HepG2 (cell line): ENCODE measurements at regions not wholly inside any gene's neighbourhood (a gene's known extent, or its start where the extent isn't known, plus 50 kb on each side); places are given as distances from the start of the nearest gene placed in this dataset.

Experiments
- ATAC-seq: fragments of 200-7000 bp; cut with Tn5 transposase; 3 replicates; pipeline ENCODE4 v1.9.1; 2020; ENCODE audit warnings: mild to moderate bottlenecking, moderate library complexity
- BruUV-seq: library from RNA; stranded (reverse); fragments of 400-500 nt; replicated peaks from 2 replicates; lab custom pipeline; 2021; lab: Mats Ljungman, UMichigan
- CTCF ChIA-PET: fragments of 300-600 bp; formaldehyde crosslinking; extraction: SDS; loops from one replicate; lab custom pipeline; 2021; ENCODE audit warnings: low total read pairs, inconsistent platforms, low intra/inter-chr PET ratio; lab: Yijun Ruan, JAX
- POLR2A ChIA-PET: fragments of 350-600 bp; sonication (Branson Sonifier 250); formaldehyde crosslinking; loops from one replicate; lab custom pipeline; 2020; ENCODE audit warnings: antibody characterized with exemption, inconsistent platforms; lab: Yijun Ruan, JAX
- DNase-seq: peaks from one replicate; pipeline ENCODE4 v3.0.0-alpha.2; 2015; ENCODE audit warnings: low spot score
- FAIRE-seq: peaks from 3 replicates; lab custom pipeline; 2011; peaks lifted over from hg19 to GRCh38; lab: Jason Lieb, UNC
- H2AFZ ChIP-seq: one replicate; pipeline ENCODE4 v1.6.1; 2011; ENCODE audit warnings: low read length, inconsistent platforms
- H3K27ac ChIP-seq: fragments of 300-600 bp; 3 replicates; pipeline ENCODE4 v1.8.0; 2011; ENCODE audit warnings: mixed run types, mild to moderate bottlenecking, mixed read lengths, low read length, inconsistent platforms; ENCODE audit not compliant: insufficient read depth; ENCODE audit errors: extremely low read length
- H3K27me3 ChIP-seq, 2 experiments: fragments of 200-600 bp in 1 of 2; 2 replicates in 1 of 2; 3 replicates in 1 of 2; pipeline versions ENCODE4 v1.6.0 to v1.8.0; 2011; ENCODE audit warnings: low read length in 2 of 2, mild to moderate bottlenecking in 2 of 2, moderate library complexity in 2 of 2, inconsistent platforms in 1 of 2; ENCODE audit not compliant: insufficient read depth in 2 of 2, control insufficient read depth in 1 of 2
- H3K36me3 ChIP-seq, 2 experiments: fragments of 200-600 bp in 1 of 2; replicated peaks in 1 of 2; 2 replicates in 1 of 2; 3 replicates in 1 of 2; pipeline versions ENCODE4 v1.5.1 to v1.8.0; 2011; ENCODE audit warnings: low read length in 2 of 2, inconsistent platforms in 1 of 2; ENCODE audit not compliant: insufficient read depth in 2 of 2, control insufficient read depth in 1 of 2
- H3K4me1 ChIP-seq: 2 replicates; pipeline ENCODE4 v1.5.1; 2012; ENCODE audit warnings: low read length, inconsistent platforms; ENCODE audit not compliant: insufficient read depth
- H3K4me2 ChIP-seq: 2 replicates; pipeline ENCODE4 v1.6.0; 2011; ENCODE audit warnings: low read depth, low read length, inconsistent platforms
- H3K4me3 ChIP-seq, 3 experiments: fragments of 200-600 bp in 1 of 3; sonication (generic), shearing (Covaris generic) in 1 of 3; replicated peaks in 1 of 3; 2 replicates each; pipeline ENCODE4 v1.5.1; 2011 to 2016; ENCODE audit warnings: low read length in 3 of 3, inconsistent platforms in 2 of 3, low read depth in 2 of 3, mild to moderate bottlenecking in 2 of 3, control low read depth in 1 of 3, mixed read lengths in 1 of 3; ENCODE audit not compliant: insufficient read depth in 1 of 3
- H3K79me2 ChIP-seq: one replicate; pipeline ENCODE4 v1.6.1; 2011; ENCODE audit warnings: low read length, inconsistent platforms; ENCODE audit not compliant: insufficient read depth
- H3K9ac ChIP-seq: 2 replicates; pipeline ENCODE4 v1.6.0; 2011; ENCODE audit warnings: mild to moderate bottlenecking, low read depth, low read length, inconsistent platforms; ENCODE audit not compliant: insufficient read depth
- H3K9me3 ChIP-seq: 2 replicates; pipeline ENCODE4 v1.5.1; 2012; ENCODE audit warnings: mild to moderate bottlenecking, low read length
- H4K20me1 ChIP-seq: 2 replicates; pipeline ENCODE4 v1.6.0; 2011; ENCODE audit warnings: inconsistent platforms, mild to moderate bottlenecking, low read length, moderate library complexity; ENCODE audit not compliant: insufficient read depth
- CC2D1A ChIP-seq: sonication (generic); formaldehyde crosslinking; IDR thresholded peaks from 2 replicates; pipeline ENCODE4 v1.8.1; 2023; ENCODE audit warnings: mild to moderate bottlenecking, missing genetic modification reagents
- DPF2 ChIP-seq: sonication (generic); formaldehyde crosslinking; IDR thresholded peaks from 2 replicates; pipeline ENCODE4 v1.4.0; 2020; ENCODE audit warnings: mild to moderate bottlenecking, low read depth, missing genetic modification reagents, borderline replicate concordance
- KAT7 ChIP-seq: IDR thresholded peaks from 2 replicates; pipeline ENCODE4 v1.6.1; 2018; ENCODE audit warnings: borderline replicate concordance, missing compliant biosample characterization
- MAX ChIP-seq: IDR thresholded peaks from 2 replicates; pipeline ENCODE4 v1.6.1; 2012; ENCODE audit warnings: inconsistent platforms
- MXD4 ChIP-seq: IDR thresholded peaks from 2 replicates; pipeline ENCODE4 v1.6.1; 2016; ENCODE audit warnings: mild to moderate bottlenecking, missing biosample characterization, missing genetic modification reagents
- RAD51 ChIP-seq: fragments of 450-650 bp; IDR thresholded peaks from 2 replicates; pipeline ENCODE4 v1.6.1; 2016; ENCODE audit warnings: borderline replicate concordance
- REPIN1 ChIP-seq: sonication (generic); formaldehyde crosslinking; IDR thresholded peaks from 2 replicates; pipeline ENCODE4 v1.8.0; 2022; ENCODE audit warnings: missing genetic modification reagents, low read depth, mild to moderate bottlenecking, borderline replicate concordance
- TOE1 ChIP-seq: sonication (generic); formaldehyde crosslinking; IDR thresholded peaks from 2 replicates; pipeline ENCODE4 v1.4.0; 2020; ENCODE audit warnings: mild to moderate bottlenecking, missing genetic modification reagents
- YEATS4 ChIP-seq: sonication (generic); formaldehyde crosslinking; IDR thresholded peaks from 2 replicates; pipeline ENCODE4 v1.4.0; 2020; ENCODE audit warnings: missing genetic modification reagents, borderline replicate concordance
- ZBTB20 ChIP-seq: sonication (generic); formaldehyde crosslinking; IDR thresholded peaks from 2 replicates; pipeline ENCODE4 v1.8.1; 2023; ENCODE audit warnings: missing genetic modification reagents, low read depth, mild to moderate bottlenecking, borderline replicate concordance
- ZNF317 ChIP-seq: sonication (generic); formaldehyde crosslinking; IDR thresholded peaks from 2 replicates; pipeline ENCODE4 v1.5.0; 2020; ENCODE audit warnings: mild to moderate bottlenecking, missing genetic modification reagents
- WGBS: methylation state at CpG from one replicate; pipeline ENCODE4 v1.1.6; 2017; ENCODE audit warnings: low lambda C conversion rate; 5-methylcytosine and 5-hydroxymethylcytosine counted together
- in situ Hi-C: cut with HindIII; loops from 2 replicates; pipeline ENCODE4 v1.10.0; 2017; ENCODE audit warnings: low pct_unique_long_range_greater_than_20kb; ENCODE audit not compliant: extremely low pct_ligation_motif_present
- intact Hi-C: fragments of 100-400 bp; cut with micrococcal nuclease; formaldehyde crosslinking; loops from one replicate; pipeline ENCODE4 v1.10.0; 2022; ENCODE audit not compliant: unreplicated experiment
- TF ChIP-seq, protein P1 (sequence below): sonication (generic); formaldehyde crosslinking; IDR thresholded peaks from 2 replicates; pipeline ENCODE4 v1.5.0; 2020; ENCODE audit warnings: mild to moderate bottlenecking, missing genetic modification reagents, moderate library complexity
- TF ChIP-seq, protein P2 (sequence below), 2 experiments: fragments of 450-650 bp in 1 of 2; sonication (generic) in 1 of 2; formaldehyde crosslinking; IDR thresholded peaks; 2 replicates each; pipeline versions ENCODE4 v1.5.0 to v1.8.0; 2020 to 2022; ENCODE audit warnings: mild to moderate bottlenecking in 1 of 2, missing genetic modification reagents in 1 of 2

DNA sequence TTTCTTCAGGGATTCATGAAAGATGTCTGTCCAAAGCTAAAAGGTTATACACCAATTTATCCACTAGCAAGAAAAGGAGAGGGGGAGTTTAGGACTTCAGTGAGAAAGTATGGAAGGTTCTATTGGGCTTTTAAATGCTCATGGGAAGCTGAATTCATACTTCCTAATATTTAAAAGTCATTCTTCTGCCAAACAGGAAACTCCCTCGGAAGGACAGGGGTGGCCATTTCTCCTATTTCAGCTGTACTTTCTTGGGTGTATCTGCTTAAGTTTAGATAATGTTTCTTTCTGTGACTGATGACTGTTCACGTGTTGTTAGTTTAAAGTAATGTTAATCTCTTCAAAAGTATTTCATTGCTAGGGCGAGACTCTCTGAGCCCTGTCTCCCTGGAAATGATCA, 80.5 kb upstream of the IFNGR1 start:
- intact Hi-C loops, result no loop called here
- H3K79me2 ChIP-seq, result no peaks in the 10 kb centered on the region
- H3K4me3 ChIP-seq, result no peak overlapping the region
- peaks cover 9% of the 10 kb centered on the region; the same call in 1 of the 2 replicates for H3K4me1 ChIP-seq
- no peak overlapping the region for H3K4me2 ChIP-seq
- no peak for FAIRE-seq
- H3K36me3 ChIP-seq, result no peaks in the 10 kb centered on the region
- in situ Hi-C loops, result no loop called here
- H3K27ac ChIP-seq, result no peak overlapping the region
- ChIA-PET POLR2A (no interaction called here), CTCF (no interaction called here)
- no peak for ATAC-seq
- no peak overlapping the region for H3K9ac ChIP-seq
- no peak overlapping the region for H2AFZ ChIP-seq
- DNase-seq, result no peak
- H3K9me3 ChIP-seq, result no peaks in the 10 kb centered on the region
- TF ChIP-seq, protein P1, sequence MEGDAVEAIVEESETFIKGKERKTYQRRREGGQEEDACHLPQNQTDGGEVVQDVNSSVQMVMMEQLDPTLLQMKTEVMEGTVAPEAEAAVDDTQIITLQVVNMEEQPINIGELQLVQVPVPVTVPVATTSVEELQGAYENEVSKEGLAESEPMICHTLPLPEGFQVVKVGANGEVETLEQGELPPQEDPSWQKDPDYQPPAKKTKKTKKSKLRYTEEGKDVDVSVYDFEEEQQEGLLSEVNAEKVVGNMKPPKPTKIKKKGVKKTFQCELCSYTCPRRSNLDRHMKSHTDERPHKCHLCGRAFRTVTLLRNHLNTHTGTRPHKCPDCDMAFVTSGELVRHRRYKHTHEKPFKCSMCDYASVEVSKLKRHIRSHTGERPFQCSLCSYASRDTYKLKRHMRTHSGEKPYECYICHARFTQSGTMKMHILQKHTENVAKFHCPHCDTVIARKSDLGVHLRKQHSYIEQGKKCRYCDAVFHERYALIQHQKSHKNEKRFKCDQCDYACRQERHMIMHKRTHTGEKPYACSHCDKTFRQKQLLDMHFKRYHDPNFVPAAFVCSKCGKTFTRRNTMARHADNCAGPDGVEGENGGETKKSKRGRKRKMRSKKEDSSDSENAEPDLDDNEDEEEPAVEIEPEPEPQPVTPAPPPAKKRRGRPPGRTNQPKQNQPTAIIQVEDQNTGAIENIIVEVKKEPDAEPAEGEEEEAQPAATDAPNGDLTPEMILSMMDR (CRISPR knock-in tag), result no peak
- no peak for TF ChIP-seq DPF2 (CRISPR knock-in tag)
- no peak for TF ChIP-seq KAT7 (CRISPR knock-in tag)
- TF ChIP-seq RAD51, result no peak
- no peak for TF ChIP-seq CC2D1A
- TF ChIP-seq REPIN1 (CRISPR knock-in tag), result no peak
- no peak for TF ChIP-seq YEATS4 (CRISPR knock-in tag)
- no peak for TF ChIP-seq ZNF317
- no peak for TF ChIP-seq ZBTB20 (CRISPR knock-in tag)
- TF ChIP-seq MXD4, result no peak
- no peak for TF ChIP-seq TOE1 (CRISPR knock-in tag)
- TF ChIP-seq MAX, result no peak
- TF ChIP-seq, protein P2, sequence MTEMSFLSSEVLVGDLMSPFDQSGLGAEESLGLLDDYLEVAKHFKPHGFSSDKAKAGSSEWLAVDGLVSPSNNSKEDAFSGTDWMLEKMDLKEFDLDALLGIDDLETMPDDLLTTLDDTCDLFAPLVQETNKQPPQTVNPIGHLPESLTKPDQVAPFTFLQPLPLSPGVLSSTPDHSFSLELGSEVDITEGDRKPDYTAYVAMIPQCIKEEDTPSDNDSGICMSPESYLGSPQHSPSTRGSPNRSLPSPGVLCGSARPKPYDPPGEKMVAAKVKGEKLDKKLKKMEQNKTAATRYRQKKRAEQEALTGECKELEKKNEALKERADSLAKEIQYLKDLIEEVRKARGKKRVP (CRISPR knock-in tag; IDR thresholded peaks at IDR 0.05), result no peak
- peaks cover 0 to 35% of the 10 kb centered on the region in 2 experiments; a peak in 4 of 5 replicates for H3K27me3 ChIP-seq
- 29% methylated on average over 3 of the region's 3 CpGs for WGBS
- H4K20me1 ChIP-seq, result no peaks in the 10 kb centered on the region
- no TSS peak for BruUV-seq
